Sigmoid colon (tissue), 6 donors: ENCODE measurements at regions not wholly inside any gene's neighbourhood (a gene's known extent, or its start where the extent isn't known, plus 50 kb on each side); places are given as distances from the start of the nearest gene placed in this dataset.

Experiments
- DNase-seq: peaks from one replicate; pipeline ENCODE4 v3.0.0-alpha.2; 2019
- H3K27ac ChIP-seq, 4 donors: fragments of 200-600 bp; sonication (generic); one replicate each; pipeline ENCODE4 v1.5.1; 2016 to 2019; ENCODE audit warnings: mild to moderate bottlenecking in 1 of 4
- H3K27me3 ChIP-seq, 3 donors: fragments of 200-600 bp; sonication (generic); one replicate each; pipeline ENCODE4 v1.5.1; 2019; ENCODE audit warnings: mild to moderate bottlenecking in 1 of 3
- H3K36me3 ChIP-seq, 4 donors: fragments of 200-600 bp; sonication (generic); one replicate each; pipeline ENCODE4 v1.5.1; 2016 to 2019
- H3K4me1 ChIP-seq, 4 donors: fragments of 200-600 bp; sonication (generic); one replicate each; pipeline ENCODE4 v1.5.1; 2017 to 2019
- H3K4me3 ChIP-seq, 4 donors: fragments of 200-600 bp; sonication (generic); one replicate each; pipeline ENCODE4 v1.5.1; 2017 to 2019; ENCODE audit warnings: mild to moderate bottlenecking in 2 of 4, moderate library complexity in 1 of 4
- H3K9me3 ChIP-seq, 4 donors: fragments of 200-600 bp in 3 of 4; sonication (generic) in 3 of 4; one replicate each; pipeline versions ENCODE4 v1.5.1 to v1.6.1; 2013 to 2019
- EP300 ChIP-seq, 4 donors: sonication (generic); formaldehyde crosslinking; IDR thresholded peaks; one replicate each; pipeline ENCODE4 v1.6.1; 2017; ENCODE audit warnings: antibody characterized with exemption in 4 of 4
- POLR2A ChIP-seq, 2 donors: fragments of 450-650 bp; IDR thresholded peaks; one replicate each; pipeline ENCODE4 v1.6.1; 2016; ENCODE audit warnings: antibody characterized with exemption in 2 of 2, mild to moderate bottlenecking in 2 of 2, moderate library complexity in 2 of 2
- POLR2AphosphoS5 ChIP-seq, 4 donors: sonication (generic); formaldehyde crosslinking; IDR thresholded peaks; one replicate each; pipeline ENCODE4 v1.6.1; 2017; ENCODE audit warnings: antibody characterized with exemption in 4 of 4
- WGBS, 2 donors: extraction: QIAGEN DNeasy Blood & Tissue Kit; methylation state at CpG; one replicate each; pipeline ENCODE4 v1.1.7; 2013; 5-methylcytosine and 5-hydroxymethylcytosine counted together
- intact Hi-C: fragments of 100-400 bp; cut with DNase I; formaldehyde crosslinking; loops from one replicate; pipeline ENCODE4 v1.15.1; 2023
- TF ChIP-seq, protein P1 (sequence below), 4 experiments: fragments of 450-650 bp in 3 of 4; fragments of 200-600 bp in 1 of 4; IDR thresholded peaks; one replicate each; pipeline ENCODE4 v1.5.1; 2016 to 2019; ENCODE audit warnings: antibody characterized with exemption in 4 of 4, mild to moderate bottlenecking in 3 of 4, moderate library complexity in 2 of 4
- donor health status: healthy with polysubstance abuse.
- donor health status: healthy.

- WGBS, 2 donors = 78 to 79% methylated on average over 3 of the region's 3 CpGs
- no peak for DNase-seq
- Histone ChIP-seq H3K9me3 (no peaks in the 10 kb centered on the region), H3K27ac (no peak overlapping the region), H3K36me3 (no peaks in the 10 kb centered on the region), H3K4me1 (no peaks in the 10 kb centered on the region), H3K27me3 (no peaks in the 10 kb centered on the region), H3K4me3 (no peak overlapping the region)
- intact Hi-C loops = no loop called here
- TF ChIP-seq, protein P1, sequence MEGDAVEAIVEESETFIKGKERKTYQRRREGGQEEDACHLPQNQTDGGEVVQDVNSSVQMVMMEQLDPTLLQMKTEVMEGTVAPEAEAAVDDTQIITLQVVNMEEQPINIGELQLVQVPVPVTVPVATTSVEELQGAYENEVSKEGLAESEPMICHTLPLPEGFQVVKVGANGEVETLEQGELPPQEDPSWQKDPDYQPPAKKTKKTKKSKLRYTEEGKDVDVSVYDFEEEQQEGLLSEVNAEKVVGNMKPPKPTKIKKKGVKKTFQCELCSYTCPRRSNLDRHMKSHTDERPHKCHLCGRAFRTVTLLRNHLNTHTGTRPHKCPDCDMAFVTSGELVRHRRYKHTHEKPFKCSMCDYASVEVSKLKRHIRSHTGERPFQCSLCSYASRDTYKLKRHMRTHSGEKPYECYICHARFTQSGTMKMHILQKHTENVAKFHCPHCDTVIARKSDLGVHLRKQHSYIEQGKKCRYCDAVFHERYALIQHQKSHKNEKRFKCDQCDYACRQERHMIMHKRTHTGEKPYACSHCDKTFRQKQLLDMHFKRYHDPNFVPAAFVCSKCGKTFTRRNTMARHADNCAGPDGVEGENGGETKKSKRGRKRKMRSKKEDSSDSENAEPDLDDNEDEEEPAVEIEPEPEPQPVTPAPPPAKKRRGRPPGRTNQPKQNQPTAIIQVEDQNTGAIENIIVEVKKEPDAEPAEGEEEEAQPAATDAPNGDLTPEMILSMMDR (IDR thresholded peaks at IDR 0.05) = no peak
- no peak for TF ChIP-seq EP300 (IDR thresholded peaks at IDR 0.05)
- TF ChIP-seq POLR2A (IDR thresholded peaks at IDR 0.05) = no peak
- TF ChIP-seq POLR2AphosphoS5 (IDR thresholded peaks at IDR 0.05) = no peak
Measured at GRCh38 chr3:182570946-182571594, 222.2 kb upstream of the ATP11B start.

DNA sequence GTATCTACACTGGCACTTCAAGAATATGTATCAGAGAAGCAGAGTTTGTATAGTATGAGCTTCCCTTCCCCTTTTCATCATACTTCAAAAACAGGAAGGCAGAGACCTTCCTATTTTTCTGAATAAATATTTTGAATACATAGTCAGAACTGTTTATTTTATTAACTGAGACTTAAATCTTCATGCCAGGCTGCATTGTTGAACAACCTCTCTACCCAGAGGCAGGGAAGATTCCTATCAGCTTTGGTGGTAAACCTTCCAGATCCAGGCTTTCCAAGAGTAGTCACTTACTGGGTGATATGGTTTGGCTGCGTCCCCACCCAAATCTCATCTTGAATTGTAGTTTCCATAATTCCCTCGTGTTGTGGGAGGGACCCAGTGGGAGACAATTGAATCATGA lies 217.4 kb upstream of the ATP11B start:
- Histone ChIP-seq H3K4me3 (no peak overlapping the region), H3K27me3 (no peaks in the 10 kb centered on the region), H3K36me3 (no peaks in the 10 kb centered on the region), H3K4me1 (no peaks in the 10 kb centered on the region), H3K9me3 (no peaks in the 10 kb centered on the region), H3K27ac (no peak overlapping the region)
- no peak for DNase-seq
- TF ChIP-seq POLR2AphosphoS5 (IDR thresholded peaks at IDR 0.05) = no peak
- TF ChIP-seq, protein P1 (IDR thresholded peaks at IDR 0.05) = no peak
- no peak for TF ChIP-seq EP300 (IDR thresholded peaks at IDR 0.05)
- TF ChIP-seq POLR2A (IDR thresholded peaks at IDR 0.05) = no peak
- intact Hi-C loops = no loop called here
- 80 to 84% methylated on average over 2 of the region's 2 CpGs for WGBS, 2 donors

DNA sequence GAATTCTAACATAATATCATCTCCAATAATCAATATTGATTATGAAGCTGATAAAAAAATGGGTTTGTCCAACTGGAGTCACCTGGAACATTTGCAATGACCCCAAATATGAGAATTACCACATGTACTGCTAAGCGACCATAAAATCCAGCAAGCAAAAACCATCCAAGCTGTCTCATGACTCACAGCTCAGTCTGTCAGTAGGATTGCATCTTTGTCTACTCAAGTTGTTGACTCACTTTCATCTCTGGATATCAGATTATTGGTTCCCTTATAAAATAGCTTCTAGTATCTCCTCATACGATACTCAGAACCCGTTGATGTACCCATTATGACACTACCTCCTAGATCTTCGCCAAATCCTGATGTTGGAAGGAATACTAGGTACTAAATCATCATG lies 209.8 kb upstream of the ATP11B start:
- DNase-seq = no peak
- intact Hi-C loops = no loop called here
- no peaks in the 10 kb centered on the region for H3K27me3 ChIP-seq
- H3K27ac ChIP-seq = no peak overlapping the region
- TF ChIP-seq POLR2A (IDR thresholded peaks at IDR 0.05) = no peak
- no peak for TF ChIP-seq POLR2AphosphoS5 (IDR thresholded peaks at IDR 0.05)
- TF ChIP-seq, protein P1 (IDR thresholded peaks at IDR 0.05) = no peak
- no peak for TF ChIP-seq EP300 (IDR thresholded peaks at IDR 0.05)
- no peaks in the 10 kb centered on the region for H3K36me3 ChIP-seq
- H3K9me3 ChIP-seq = no peaks in the 10 kb centered on the region
- WGBS, 2 donors = 82 to 85% methylated on average over 4 of the region's 4 CpGs
- no peaks in the 10 kb centered on the region for H3K4me1 ChIP-seq
- no peak overlapping the region for H3K4me3 ChIP-seq

DNA sequence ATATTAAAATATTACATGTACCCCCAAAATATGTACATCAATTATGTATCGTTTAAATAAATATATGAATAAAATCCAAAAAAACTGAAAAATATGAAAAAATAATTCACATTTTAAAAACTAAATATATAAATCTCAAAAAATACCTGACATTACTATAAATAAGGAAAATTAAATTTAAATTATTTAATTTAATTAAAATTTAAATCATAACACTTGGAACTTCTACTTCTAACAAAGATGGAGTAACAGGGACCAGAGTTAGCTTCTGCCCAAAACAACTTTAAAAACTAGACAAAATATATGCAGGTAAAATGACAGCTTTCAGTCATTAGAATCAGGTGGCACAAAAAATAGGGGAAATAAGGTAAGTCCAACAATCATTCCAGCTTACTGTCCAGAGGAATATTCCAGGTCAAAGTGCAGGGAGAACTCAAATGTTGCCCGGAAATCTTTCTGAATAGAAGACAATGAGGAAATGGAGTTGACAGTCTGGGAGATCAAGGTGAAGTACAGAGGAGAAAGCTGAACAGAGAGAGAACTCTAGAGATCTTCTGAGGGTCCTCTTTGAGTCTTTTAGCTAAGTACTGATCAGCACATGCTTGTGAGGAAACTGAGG lies 207.7 kb upstream of the ATP11B start:
- no peak for TF ChIP-seq POLR2A (IDR thresholded peaks at IDR 0.05)
- peaks cover 0 to 2% (median 0%) of the 10 kb centered on the region in 4 donors for H3K9me3 ChIP-seq
- no peaks in the 10 kb centered on the region for H3K36me3 ChIP-seq
- no peak overlapping the region for H3K4me3 ChIP-seq
- intact Hi-C loops = no loop called here
- no peaks in the 10 kb centered on the region for H3K27me3 ChIP-seq
- H3K27ac ChIP-seq = no peak overlapping the region
- DNase-seq = no peak
- no peaks in the 10 kb centered on the region for H3K4me1 ChIP-seq
- 58 to 83% methylated on average over 2 of the region's 2 CpGs for WGBS, 2 donors

GRCh38 chr3:182592747-182593146 lies 200.6 kb upstream of the ATP11B start:
- TF ChIP-seq EP300 (IDR thresholded peaks at IDR 0.05) (no peak), POLR2A (IDR thresholded peaks at IDR 0.05) (no peak), POLR2AphosphoS5 (IDR thresholded peaks at IDR 0.05) (no peak)
- TF ChIP-seq, protein P1 (IDR thresholded peaks at IDR 0.05) = no peak

More at GRCh38 chr3:182592747-182593146, 200.6 kb upstream of the ATP11B start:
- no peak overlapping the region for H3K4me3 ChIP-seq
- WGBS, 2 donors = 23 to 68% methylated on average over 3 of the region's 3 CpGs
- intact Hi-C loops = no loop called here
- no peaks in the 10 kb centered on the region for H3K36me3 ChIP-seq
- no peak for DNase-seq
- H3K4me1 ChIP-seq = no peaks in the 10 kb centered on the region
- no peak overlapping the region for H3K27ac ChIP-seq
- peaks cover 0 to 5% (median 0%) of the 10 kb centered on the region in 3 donors for H3K27me3 ChIP-seq
- peaks cover 0 to 2% (median 0%) of the 10 kb centered on the region in 4 donors for H3K9me3 ChIP-seq
